Esophagus muscularis mucosa (tissue), 4 donors: ENCODE measurements at regions not wholly inside any gene's neighbourhood (a gene's known extent, or its start where the extent isn't known, plus 50 kb on each side); places are given as distances from the start of the nearest gene placed in this dataset.

Source experiments
- DNase-seq: peaks from one replicate; pipeline ENCODE4 v3.0.0-alpha.2; 2017; ENCODE audit errors: extremely low spot score
- H3K27ac ChIP-seq, 4 donors: fragments of 200-600 bp; sonication (generic); replicated peaks in 1 of 4; 1 replicate in 3 of 4; 2 replicates in 1 of 4; pipeline ENCODE4 v1.5.1; 2016 to 2019; ENCODE audit warnings: mild to moderate bottlenecking in 1 of 4
- H3K27me3 ChIP-seq, 4 donors: fragments of 200-600 bp; sonication (generic); one replicate each; pipeline versions ENCODE4 v1.5.1 to v1.6.0; 2016 to 2019
- H3K36me3 ChIP-seq, 4 donors: fragments of 200-600 bp; sonication (generic); one replicate each; pipeline ENCODE4 v1.5.1; 2016 to 2019
- H3K4me1 ChIP-seq, 4 donors: fragments of 200-600 bp; sonication (generic); one replicate each; pipeline ENCODE4 v1.5.1; 2016 to 2019
- H3K4me3 ChIP-seq, 4 donors: fragments of 200-600 bp; sonication (generic); 1 replicate in 2 of 4; 2 replicates in 2 of 4; pipeline ENCODE4 v1.5.1; 2016 to 2019; ENCODE audit warnings: mild to moderate bottlenecking in 4 of 4, moderate library complexity in 1 of 4
- H3K9me3 ChIP-seq, 4 donors: fragments of 200-600 bp; sonication (generic); 1 replicate in 3 of 4; 2 replicates in 1 of 4; pipeline ENCODE4 v1.5.1; 2016 to 2019
- CTCF ChIP-seq, 3 experiments: fragments of 200-600 bp in 2 of 3; fragments of 450-650 bp in 1 of 3; sonication (generic) in 2 of 3; IDR thresholded peaks; one replicate each; pipeline ENCODE4 v1.5.1; 2017 to 2019; ENCODE audit warnings: antibody characterized with exemption in 3 of 3, mild to moderate bottlenecking in 2 of 3, moderate library complexity in 1 of 3
- EP300 ChIP-seq: sonication (generic); formaldehyde crosslinking; IDR thresholded peaks from one replicate; pipeline ENCODE4 v1.6.1; 2017; ENCODE audit warnings: antibody characterized with exemption
- POLR2A ChIP-seq: fragments of 450-650 bp; IDR thresholded peaks from one replicate; pipeline ENCODE4 v1.6.1; 2017; ENCODE audit warnings: antibody characterized with exemption, moderate library complexity, mild to moderate bottlenecking, low read depth
- POLR2AphosphoS5 ChIP-seq, 2 donors: sonication (generic); formaldehyde crosslinking; IDR thresholded peaks; one replicate each; pipeline ENCODE4 v1.6.1; 2017; ENCODE audit warnings: antibody characterized with exemption in 2 of 2
- WGBS: methylation state at CpG from one replicate; pipeline ENCODE4 v1.1.5; 2018; 5-methylcytosine and 5-hydroxymethylcytosine counted together
- intact Hi-C: fragments of 100-400 bp; cut with DNase I; formaldehyde crosslinking; loops from one replicate; pipeline ENCODE4 v1.15.1; 2023

DNA sequence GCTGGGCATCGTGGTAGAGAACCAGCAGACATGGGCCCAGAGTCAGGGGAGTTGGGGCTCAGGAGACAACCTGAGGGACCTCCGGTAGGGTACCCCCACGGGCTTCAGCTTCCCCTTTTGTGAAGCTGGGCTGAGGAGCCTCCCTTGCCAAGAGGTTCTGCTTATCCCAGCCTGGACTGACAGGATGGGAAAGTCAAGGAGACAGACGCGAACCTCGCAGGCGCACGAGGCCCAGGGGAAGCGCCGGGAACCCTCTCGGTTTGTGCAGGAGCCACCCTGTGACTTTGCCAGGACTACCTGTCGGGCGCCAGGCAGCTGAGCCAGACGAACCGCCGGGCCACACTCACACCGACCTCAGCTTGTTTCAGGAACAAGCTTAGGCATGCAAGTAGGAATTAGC lies 566.1 kb downstream of the BRD1 start:
- intact Hi-C loops, result no loop called here
- H3K4me1 ChIP-seq, result no peaks in the 10 kb centered on the region

GRCh38 chr22:49260681-49261580 lies 566.7 kb downstream of the BRD1 start:
- Histone ChIP-seq H3K36me3 (no peaks in the 10 kb centered on the region), H3K9me3 (no peaks in the 10 kb centered on the region), H3K27me3 (peaks cover 0 to 27% (median 0%) of the 10 kb centered on the region in 4 donors), H3K4me3 (no peak overlapping the region), H3K4me1 (no peaks in the 10 kb centered on the region), H3K27ac (no peak overlapping the region)
- WGBS, result 81% methylated on average over 17 of the region's 17 CpGs
- intact Hi-C loops, result no loop called here
- TF ChIP-seq EP300 (no peak), POLR2A (no peak), CTCF (IDR thresholded peaks at IDR 0.05) (no peak), POLR2AphosphoS5 (IDR thresholded peaks at IDR 0.05) (no peak)
- DNase-seq, result no peak

More for the DNA sequence above, 566.1 kb downstream of the BRD1 start:
- Histone ChIP-seq H3K27me3 (peaks cover 0 to 31% (median 0%) of the 10 kb centered on the region in 4 donors), H3K36me3 (no peaks in the 10 kb centered on the region), H3K4me3 (no peak overlapping the region), H3K27ac (no peak overlapping the region), H3K9me3 (no peaks in the 10 kb centered on the region)
- TF ChIP-seq EP300, result no peak
- no peak for TF ChIP-seq CTCF (IDR thresholded peaks at IDR 0.05)
- no peak for TF ChIP-seq POLR2A
- TF ChIP-seq POLR2AphosphoS5 (IDR thresholded peaks at IDR 0.05), result no peak
- 91% methylated on average over 17 of the region's 17 CpGs for WGBS
- DNase-seq, result no peak

DNA sequence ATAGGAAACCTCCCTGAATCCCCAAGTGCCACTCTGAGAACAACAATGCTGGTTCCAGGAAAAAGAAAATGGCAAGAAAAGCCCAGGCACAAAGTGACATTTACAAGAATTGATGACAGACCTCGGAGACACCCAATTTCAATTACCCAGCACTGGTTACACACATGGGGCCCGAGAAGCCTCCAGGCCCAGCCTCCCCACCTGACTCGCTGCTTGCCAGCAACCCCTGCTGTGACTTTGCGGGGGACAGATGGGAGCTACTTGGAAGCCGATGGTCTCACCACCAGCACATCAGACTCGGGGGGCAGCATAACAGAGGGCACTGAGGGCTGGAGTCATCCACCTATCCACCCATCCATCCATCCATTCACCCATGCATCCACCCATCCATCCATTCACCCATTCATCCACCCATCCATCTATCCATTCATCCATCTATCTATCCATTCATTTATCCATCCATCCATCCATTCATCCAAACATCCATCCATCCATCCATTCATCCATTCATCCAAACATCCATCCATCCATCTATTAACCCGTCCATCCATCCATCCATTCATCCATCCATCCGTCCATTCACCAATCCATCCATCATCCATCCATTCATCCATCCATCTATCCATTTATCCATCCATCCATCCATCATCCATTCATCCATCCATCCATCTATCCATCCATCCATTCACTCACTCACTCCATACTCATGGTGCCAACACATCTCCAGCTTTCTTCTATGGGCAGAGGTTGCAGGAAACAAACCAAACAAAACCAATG lies 567.6 kb downstream of the BRD1 start:
- H3K27ac ChIP-seq, result no peak overlapping the region
- no peaks in the 10 kb centered on the region for H3K4me1 ChIP-seq
- no peaks in the 10 kb centered on the region for H3K9me3 ChIP-seq
- no peaks in the 10 kb centered on the region for H3K36me3 ChIP-seq
- TF ChIP-seq POLR2A, result no peak
- TF ChIP-seq EP300, result no peak
- no peak for TF ChIP-seq CTCF (IDR thresholded peaks at IDR 0.05)
- TF ChIP-seq POLR2AphosphoS5 (IDR thresholded peaks at IDR 0.05), result no peak
- H3K4me3 ChIP-seq, result no peak overlapping the region
- no peak for DNase-seq
- 89% methylated on average over 8 of the region's 8 CpGs for WGBS
- peaks cover 0 to 34% (median 0%) of the 10 kb centered on the region in 4 donors for H3K27me3 ChIP-seq
- intact Hi-C loops, result no loop called here

DNA sequence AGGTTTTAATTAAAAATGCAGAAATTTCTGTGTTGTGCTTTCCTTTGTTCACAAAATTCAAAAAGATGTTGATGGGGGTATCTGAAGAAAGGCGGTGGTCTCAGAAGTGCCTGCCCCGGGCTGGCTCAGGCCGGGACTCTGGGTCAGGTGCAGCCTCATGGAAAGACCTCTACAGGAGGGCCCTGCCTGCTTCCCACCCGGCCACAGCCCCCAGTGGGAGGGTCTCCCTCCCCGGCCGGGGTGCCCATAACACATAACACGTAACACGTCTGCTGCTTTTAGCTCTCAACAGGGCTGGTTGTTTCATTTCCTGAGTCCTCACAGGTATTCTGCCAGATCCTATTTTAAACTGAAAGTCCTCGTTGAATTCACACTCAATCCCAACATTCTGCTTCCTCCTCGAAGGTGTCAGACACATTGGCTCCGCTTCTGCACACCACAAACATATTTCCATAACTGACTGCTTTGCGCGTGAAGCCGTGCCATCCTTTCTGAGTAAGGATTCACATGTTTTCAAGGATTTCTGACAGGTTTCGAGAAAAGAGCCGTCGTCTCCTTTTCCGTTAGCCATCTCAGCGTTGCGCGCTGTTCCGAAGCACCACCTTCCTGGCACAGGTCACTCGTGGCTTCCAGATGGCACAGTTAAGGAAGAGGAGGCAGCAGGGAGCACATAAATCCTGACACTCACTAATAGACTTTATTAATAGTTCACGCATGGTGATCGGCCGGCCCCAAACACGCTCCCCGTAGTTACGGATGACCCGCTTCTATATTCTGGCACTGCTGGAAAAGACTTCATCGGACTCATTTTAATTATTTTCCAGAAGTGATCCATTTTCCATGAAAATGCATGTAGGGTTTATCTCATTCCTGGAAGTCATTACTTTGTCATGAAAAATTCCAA lies 569.3 kb downstream of the BRD1 start:
- TF ChIP-seq POLR2A (no peak), POLR2AphosphoS5 (IDR thresholded peaks at IDR 0.05) (no peak), CTCF (IDR thresholded peaks at IDR 0.05) (no peak), EP300 (no peak)
- H3K27me3 ChIP-seq, result peaks cover 0 to 45% (median 0%) of the 10 kb centered on the region in 4 donors
- no peak for DNase-seq
- no peak overlapping the region for H3K27ac ChIP-seq
- no peaks in the 10 kb centered on the region for H3K4me1 ChIP-seq
- no peaks in the 10 kb centered on the region for H3K36me3 ChIP-seq
- H3K9me3 ChIP-seq, result peaks cover 0 to 5% (median 0%) of the 10 kb centered on the region in 4 donors
- 79% methylated on average over 30 of the region's 31 CpGs for WGBS
- no peak overlapping the region for H3K4me3 ChIP-seq
- intact Hi-C loops, result no loop called here
